ENCODE measurements at regions not wholly inside any gene's neighbourhood (a gene's known extent, or its start where the extent isn't known, plus 50 kb on each side); places are given as distances from the start of the nearest gene placed in this dataset.
"Not testable (repeated sequence)": the region's sequence is repeated elsewhere in the genome, so short reads cannot be mapped to it uniquely, and the experiment has no call there.

DNA sequence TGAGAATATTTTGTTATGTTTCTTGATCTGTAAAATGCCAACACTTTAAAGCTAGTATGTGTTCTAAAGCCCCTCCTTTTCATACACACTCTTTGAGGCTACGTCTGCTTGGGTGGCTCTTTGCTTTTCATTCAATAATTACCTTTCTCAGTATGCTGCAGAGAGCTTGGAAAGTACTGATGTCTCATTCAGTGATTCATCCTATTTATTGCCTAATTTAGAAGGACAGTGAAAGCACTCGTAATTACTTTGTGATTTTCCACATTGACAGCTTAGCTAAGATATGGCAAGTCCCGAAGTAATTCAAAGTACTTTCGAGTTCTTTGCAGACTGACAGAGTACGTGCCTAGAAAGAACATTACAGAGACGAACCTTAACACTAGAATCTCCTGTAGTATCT, 57.2 kb downstream of the BMP15 start:
- CTCF ChIA-PET: no interaction called here

GRCh38 chrX:50968871-50969635, 58.5 kb downstream of the BMP15 start:
- H3K9me3 ChIP-seq (ENCODE audit: control insufficient read depth in 2 of 3, low read length in 3 of 3); H3K4me1 Mint-ChIP-seq; CTCF ChIA-PET; H3K27me3 Mint-ChIP-seq; H3K36me3 Mint-ChIP-seq; H3K4me3 ChIP-seq (ENCODE audit: low read length); H3K4me3 Mint-ChIP-seq; DNase-seq; ATAC-seq; H3K27ac Mint-ChIP-seq; H3K36me3 ChIP-seq (ENCODE audit: control insufficient read depth in 2 of 3, insufficient read depth in 3 of 3, low read length in 3 of 3); POLR2A ChIA-PET; H3K27me3 ChIP-seq (ENCODE audit: control insufficient read depth in 2 of 2, insufficient read depth in 2 of 2, low read length in 2 of 2); H3K27ac ChIP-seq (ENCODE audit: low read depth, low read length); H3K9me3 Mint-ChIP-seq; H3K4me1 ChIP-seq (ENCODE audit: control insufficient read depth in 2 of 2, insufficient read depth in 2 of 2, low read length in 2 of 2); intact Hi-C loops (cut with micrococcal nuclease): not testable (repeated sequence)

More for the DNA sequence above, 57.2 kb downstream of the BMP15 start:
- Histone ChIP-seq H3K4me3 (ENCODE audit: low read length) (no peak overlapping the region), H3K4me1 (ENCODE audit: control insufficient read depth in 2 of 2, insufficient read depth in 2 of 2, low read length in 2 of 2) (no peaks in the 10 kb centered on the region), H3K27me3 (ENCODE audit: control insufficient read depth in 2 of 2, insufficient read depth in 2 of 2, low read length in 2 of 2) (no peaks in the 10 kb centered on the region), H3K27ac (ENCODE audit: low read depth, low read length) (no peak overlapping the region), H3K9me3 (ENCODE audit: control insufficient read depth in 2 of 3, low read length in 3 of 3) (no peaks in the 10 kb centered on the region), H3K36me3 (ENCODE audit: control insufficient read depth in 2 of 3, insufficient read depth in 3 of 3, low read length in 3 of 3) (no peaks in the 10 kb centered on the region)
- Mint-ChIP-seq H3K4me1 (no peaks in the 10 kb centered on the region), H3K27ac (no peak overlapping the region), H3K27me3 (peaks cover 0 to 4% (median 0%) of the 10 kb centered on the region in 5 donors), H3K9me3 (no peaks in the 10 kb centered on the region), H3K4me3 (no peak overlapping the region), H3K36me3 (no peaks in the 10 kb centered on the region)
- POLR2A ChIA-PET: no interaction called here
- DNase-seq (no peak), ATAC-seq (no peak)
- intact Hi-C loops (cut with micrococcal nuclease): no loop called here

- DNase-seq (no peak), ATAC-seq (no peak)
- Mint-ChIP-seq H3K4me1 (no peaks in the 10 kb centered on the region), H3K27me3 (peaks cover 0 to 4% (median 0%) of the 10 kb centered on the region in 5 donors), H3K36me3 (no peaks in the 10 kb centered on the region), H3K27ac (no peak overlapping the region), H3K9me3 (no peaks in the 10 kb centered on the region), H3K4me3 (no peak overlapping the region)
- intact Hi-C loops (cut with micrococcal nuclease): no loop called here
- H3K4me3 ChIP-seq (ENCODE audit: low read length): no peak overlapping the region
- no peaks in the 10 kb centered on the region for H3K27me3 ChIP-seq (ENCODE audit: control insufficient read depth in 2 of 2, insufficient read depth in 2 of 2, low read length in 2 of 2)
- no peaks in the 10 kb centered on the region for H3K9me3 ChIP-seq (ENCODE audit: control insufficient read depth in 2 of 3, low read length in 3 of 3)
- ChIA-PET POLR2A (no interaction called here), CTCF (no interaction called here)
- H3K27ac ChIP-seq (ENCODE audit: low read depth, low read length): no peak overlapping the region
- no peaks in the 10 kb centered on the region for H3K4me1 ChIP-seq (ENCODE audit: control insufficient read depth in 2 of 2, insufficient read depth in 2 of 2, low read length in 2 of 2)
- H3K36me3 ChIP-seq (ENCODE audit: control insufficient read depth in 2 of 3, insufficient read depth in 3 of 3, low read length in 3 of 3): no peaks in the 10 kb centered on the region
These were observed 60.9 kb downstream of the BMP15 start for GRCh38 chrX:50971395-50971794.

GRCh38 chrX:50973199-50973598, 62.7 kb downstream of the BMP15 start:
- intact Hi-C loops (cut with micrococcal nuclease): no loop called here
- ChIA-PET POLR2A (no interaction called here), CTCF (no interaction called here)
- H3K27me3 ChIP-seq (ENCODE audit: control insufficient read depth in 2 of 2, insufficient read depth in 2 of 2, low read length in 2 of 2): no peaks in the 10 kb centered on the region
- no peaks in the 10 kb centered on the region for H3K4me1 Mint-ChIP-seq
- H3K27ac Mint-ChIP-seq: no peak overlapping the region
- peaks cover 0 to 2% (median 0%) of the 10 kb centered on the region in 5 donors for H3K27me3 Mint-ChIP-seq
- no peak overlapping the region for H3K4me3 Mint-ChIP-seq
- H3K36me3 ChIP-seq (ENCODE audit: control insufficient read depth in 2 of 3, insufficient read depth in 3 of 3, low read length in 3 of 3): no peaks in the 10 kb centered on the region
- peaks cover 0 to 2% (median 0%) of the 10 kb centered on the region in 11 donors for H3K9me3 Mint-ChIP-seq
- ATAC-seq: no peak
- no peaks in the 10 kb centered on the region for H3K36me3 Mint-ChIP-seq
- H3K4me3 ChIP-seq (ENCODE audit: low read length): no peak overlapping the region
- no peaks in the 10 kb centered on the region for H3K4me1 ChIP-seq (ENCODE audit: control insufficient read depth in 2 of 2, insufficient read depth in 2 of 2, low read length in 2 of 2)
- no peak for DNase-seq
- no peaks in the 10 kb centered on the region for H3K9me3 ChIP-seq (ENCODE audit: control insufficient read depth in 2 of 3, low read length in 3 of 3)
- H3K27ac ChIP-seq (ENCODE audit: low read depth, low read length): no peak overlapping the region

DNA sequence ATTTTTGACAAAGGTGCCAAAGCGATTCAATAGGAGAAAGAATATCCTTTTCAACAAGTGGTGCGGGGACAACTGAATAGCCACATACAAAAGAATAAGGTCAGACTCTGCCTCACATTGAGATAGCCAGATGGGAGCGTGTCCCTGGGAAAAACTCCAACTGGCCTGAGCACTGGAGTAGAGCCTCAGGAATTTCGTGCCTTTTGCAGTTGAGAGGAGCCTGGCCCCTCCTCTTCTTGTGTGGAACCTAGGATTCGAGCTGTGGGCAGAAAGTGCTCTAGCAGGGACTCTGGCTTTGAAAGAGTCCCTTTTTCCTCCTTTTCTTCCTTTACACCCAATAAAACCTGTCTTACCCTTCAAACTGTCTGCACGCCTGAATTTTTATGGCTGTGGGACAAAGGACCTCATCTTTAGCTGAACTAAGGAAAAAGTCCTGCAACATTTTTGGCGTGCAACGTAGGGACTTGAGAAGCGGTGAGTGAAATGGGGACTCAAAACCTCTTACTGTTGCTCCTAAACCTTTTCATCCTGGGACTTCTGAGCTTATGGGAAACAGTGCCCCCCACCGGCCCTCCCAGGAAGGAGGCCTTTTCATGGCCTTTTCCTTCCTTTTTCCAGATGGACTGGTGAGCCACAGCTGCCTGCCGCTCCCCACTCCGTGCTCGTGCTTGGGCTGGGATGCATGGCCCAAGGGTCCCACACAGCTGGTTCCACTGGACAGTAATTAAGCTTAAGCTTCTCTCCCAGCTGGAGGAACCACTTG, 68.6 kb downstream of the BMP15 start:
- no peaks in the 10 kb centered on the region for H3K27me3 ChIP-seq (ENCODE audit: control insufficient read depth in 2 of 2, insufficient read depth in 2 of 2, low read length in 2 of 2)
- H3K36me3 Mint-ChIP-seq: no peaks in the 10 kb centered on the region
- ChIA-PET CTCF (no interaction called here), POLR2A (no interaction called here)
- H3K4me1 Mint-ChIP-seq: no peaks in the 10 kb centered on the region
- peaks cover 0 to 4% (median 0%) of the 10 kb centered on the region in 11 donors for H3K9me3 Mint-ChIP-seq
- no peaks in the 10 kb centered on the region for H3K36me3 ChIP-seq (ENCODE audit: control insufficient read depth in 2 of 3, insufficient read depth in 3 of 3, low read length in 3 of 3)
- no peak overlapping the region for H3K4me3 Mint-ChIP-seq
- H3K4me3 ChIP-seq (ENCODE audit: low read length): no peak overlapping the region
- DNase-seq (no peak), ATAC-seq (no peak)
- no peaks in the 10 kb centered on the region for H3K4me1 ChIP-seq (ENCODE audit: control insufficient read depth in 2 of 2, insufficient read depth in 2 of 2, low read length in 2 of 2)
- no peak overlapping the region for H3K27ac Mint-ChIP-seq
- no peaks in the 10 kb centered on the region for H3K9me3 ChIP-seq (ENCODE audit: control insufficient read depth in 2 of 3, low read length in 3 of 3)
- peaks cover 0 to 8% (median 0%) of the 10 kb centered on the region in 5 donors for H3K27me3 Mint-ChIP-seq
- H3K27ac ChIP-seq (ENCODE audit: low read depth, low read length): no peak overlapping the region
- intact Hi-C loops (cut with micrococcal nuclease): no loop called here

DNA sequence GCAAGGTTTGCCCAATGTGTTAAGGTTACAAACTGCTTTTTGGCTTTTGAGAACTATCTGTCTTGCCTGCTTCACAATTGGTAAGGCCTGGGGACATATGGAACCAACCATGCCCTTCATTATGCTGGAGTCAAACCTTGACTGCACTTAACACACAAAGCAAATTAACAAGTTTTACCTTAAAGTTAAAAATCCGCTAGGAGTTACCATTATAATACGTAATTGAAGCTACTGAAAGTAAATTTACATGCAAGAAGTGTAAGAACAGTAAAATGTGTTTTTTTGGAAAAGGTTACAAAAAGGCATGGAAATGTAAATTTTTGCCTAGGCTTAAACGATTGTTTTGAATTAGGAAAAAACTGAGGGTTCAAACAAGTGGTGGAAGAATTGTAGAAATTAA, 69.7 kb downstream of the BMP15 start:
- peaks cover 0 to 4% (median 0%) of the 10 kb centered on the region in 11 donors for H3K9me3 Mint-ChIP-seq
- H3K4me3 ChIP-seq (ENCODE audit: low read length): no peak overlapping the region
- H3K27me3 ChIP-seq (ENCODE audit: control insufficient read depth in 2 of 2, insufficient read depth in 2 of 2, low read length in 2 of 2): no peaks in the 10 kb centered on the region
- intact Hi-C loops (cut with micrococcal nuclease): loop anchor here in 1 of 2 donors (10.0 kb wide), 1 partner anchor 1065 kb away; no protein-coding TSS in a partner anchor
- CTCF ChIA-PET: no interaction called here
- H3K4me1 ChIP-seq (ENCODE audit: control insufficient read depth in 2 of 2, insufficient read depth in 2 of 2, low read length in 2 of 2): no peaks in the 10 kb centered on the region
- no peaks in the 10 kb centered on the region for H3K36me3 Mint-ChIP-seq
- DNase-seq (no peak), ATAC-seq (no peak)
- H3K4me3 Mint-ChIP-seq: no peak overlapping the region
- no peaks in the 10 kb centered on the region for H3K9me3 ChIP-seq (ENCODE audit: control insufficient read depth in 2 of 3, low read length in 3 of 3)
- POLR2A ChIA-PET: no interaction called here
- H3K36me3 ChIP-seq (ENCODE audit: control insufficient read depth in 2 of 3, insufficient read depth in 3 of 3, low read length in 3 of 3): no peaks in the 10 kb centered on the region
- H3K4me1 Mint-ChIP-seq: no peaks in the 10 kb centered on the region
- H3K27ac ChIP-seq (ENCODE audit: low read depth, low read length): no peak overlapping the region
- H3K27ac Mint-ChIP-seq: no peak overlapping the region
- H3K27me3 Mint-ChIP-seq: peaks cover 0 to 11% (median 0%) of the 10 kb centered on the region in 5 donors
